HFFc6 (cell line): ENCODE measurements at regions not wholly inside any gene's neighbourhood (a gene's known extent, or its start where the extent isn't known, plus 50 kb on each side); places are given as distances from the start of the nearest gene placed in this dataset.

Experiments used
- DNase-seq: peaks from one replicate; pipeline ENCODE4 v3.0.0-alpha.2; 2018
- H3K27ac Mint-ChIP-seq: 2 replicates; pipeline ENCODE4 v1.8.0; 2020; ENCODE audit warnings: mild to moderate bottlenecking, mixed read lengths
- H3K27me3 Mint-ChIP-seq: 2 replicates; pipeline ENCODE4 v1.8.0; 2021; ENCODE audit warnings: mild to moderate bottlenecking, moderate library complexity, mixed read lengths; ENCODE audit not compliant: insufficient read depth
- H3K36me3 Mint-ChIP-seq: 2 replicates; pipeline ENCODE4 v1.8.0; 2021; ENCODE audit warnings: low read depth, mixed read lengths
- H3K4me1 Mint-ChIP-seq: 2 replicates; pipeline ENCODE4 v1.8.0; 2020; ENCODE audit warnings: low read depth, mixed read lengths
- H3K4me3 Mint-ChIP-seq: 2 replicates; pipeline ENCODE4 v1.8.0; 2020; ENCODE audit warnings: mild to moderate bottlenecking, moderate library complexity, mixed read lengths
- H3K9me3 Mint-ChIP-seq: 2 replicates; pipeline ENCODE4 v1.8.0; 2020; ENCODE audit warnings: mild to moderate bottlenecking, mixed read lengths
- TF ChIP-seq, protein P1 (sequence below): fragments of 200-600 bp; sonication (generic); IDR thresholded peaks from 2 replicates; pipeline ENCODE4 v1.5.0; 2021; ENCODE audit warnings: antibody characterized with exemption, mild to moderate bottlenecking

DNA sequence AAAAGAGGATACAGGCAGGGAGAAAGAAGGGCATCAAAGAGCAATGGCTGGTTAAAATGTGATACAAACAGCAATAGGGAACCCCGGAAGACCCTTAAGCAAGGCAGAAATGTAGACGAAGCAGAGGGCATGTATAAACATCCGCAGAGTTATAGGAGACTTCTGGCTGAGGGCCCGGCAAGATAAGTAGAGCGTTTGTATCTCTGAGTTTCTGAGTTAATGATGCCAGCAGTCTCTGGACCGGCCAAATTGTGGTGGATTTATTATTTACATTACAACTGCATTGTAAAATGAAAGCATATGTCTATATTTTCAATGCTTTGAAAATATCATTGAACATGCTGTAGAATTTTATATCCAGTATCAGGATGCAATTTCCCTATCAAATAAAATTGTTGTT lies 148.0 kb upstream of the KCTD1 start:
- no peak for DNase-seq
- Mint-ChIP-seq H3K4me1 (no peaks in the 10 kb centered on the region), H3K36me3 (no peaks in the 10 kb centered on the region), H3K4me3 (no peak overlapping the region), H3K9me3 (peaks cover 6% of the 10 kb centered on the region; the same call in 1 of the 2 replicates), H3K27ac (no peak overlapping the region), H3K27me3 (peaks cover 2% of the 10 kb centered on the region; the same call in 1 of the 2 replicates)
- TF ChIP-seq, protein P1, sequence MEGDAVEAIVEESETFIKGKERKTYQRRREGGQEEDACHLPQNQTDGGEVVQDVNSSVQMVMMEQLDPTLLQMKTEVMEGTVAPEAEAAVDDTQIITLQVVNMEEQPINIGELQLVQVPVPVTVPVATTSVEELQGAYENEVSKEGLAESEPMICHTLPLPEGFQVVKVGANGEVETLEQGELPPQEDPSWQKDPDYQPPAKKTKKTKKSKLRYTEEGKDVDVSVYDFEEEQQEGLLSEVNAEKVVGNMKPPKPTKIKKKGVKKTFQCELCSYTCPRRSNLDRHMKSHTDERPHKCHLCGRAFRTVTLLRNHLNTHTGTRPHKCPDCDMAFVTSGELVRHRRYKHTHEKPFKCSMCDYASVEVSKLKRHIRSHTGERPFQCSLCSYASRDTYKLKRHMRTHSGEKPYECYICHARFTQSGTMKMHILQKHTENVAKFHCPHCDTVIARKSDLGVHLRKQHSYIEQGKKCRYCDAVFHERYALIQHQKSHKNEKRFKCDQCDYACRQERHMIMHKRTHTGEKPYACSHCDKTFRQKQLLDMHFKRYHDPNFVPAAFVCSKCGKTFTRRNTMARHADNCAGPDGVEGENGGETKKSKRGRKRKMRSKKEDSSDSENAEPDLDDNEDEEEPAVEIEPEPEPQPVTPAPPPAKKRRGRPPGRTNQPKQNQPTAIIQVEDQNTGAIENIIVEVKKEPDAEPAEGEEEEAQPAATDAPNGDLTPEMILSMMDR: no peak

DNA sequence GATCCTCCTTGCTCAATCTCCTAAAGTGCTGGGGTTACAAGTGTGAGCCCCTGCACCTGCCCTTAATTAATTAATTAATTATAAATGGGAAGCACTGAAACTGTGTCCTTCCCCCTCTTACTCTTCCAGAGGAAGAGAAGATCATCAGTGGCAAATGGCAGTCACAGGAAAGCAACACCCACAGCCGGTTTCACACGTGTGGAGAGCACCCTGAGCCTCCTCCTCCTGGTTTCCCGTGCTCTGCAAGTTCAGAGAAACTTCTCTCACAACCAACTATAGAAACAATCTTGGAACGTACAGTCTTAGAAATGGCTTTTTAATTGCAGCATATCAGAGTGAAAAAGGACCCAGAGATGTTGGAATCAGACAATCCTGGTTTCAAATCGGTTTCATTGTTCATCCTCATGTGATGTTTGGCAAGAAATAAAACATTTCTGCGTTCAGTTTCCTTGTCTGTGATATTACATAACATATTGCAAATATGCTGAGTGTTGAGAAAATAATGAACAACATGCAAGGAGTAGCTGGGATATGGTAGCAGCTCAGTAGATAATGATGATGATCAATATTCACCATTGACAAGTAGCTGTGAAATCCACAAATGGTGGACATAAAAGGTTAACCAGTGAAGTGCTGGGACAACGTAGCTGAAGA lies 141.0 kb upstream of the KCTD1 start:
- no peak overlapping the region for H3K27ac Mint-ChIP-seq
- H3K27me3 Mint-ChIP-seq: peaks cover 8% of the 10 kb centered on the region; the same call in 1 of the 2 replicates
- no peaks in the 10 kb centered on the region for H3K36me3 Mint-ChIP-seq
- H3K9me3 Mint-ChIP-seq: no peaks in the 10 kb centered on the region
- DNase-seq: no peak
- TF ChIP-seq, protein P1: no peak
- H3K4me1 Mint-ChIP-seq: no peaks in the 10 kb centered on the region
- no peak overlapping the region for H3K4me3 Mint-ChIP-seq

DNA sequence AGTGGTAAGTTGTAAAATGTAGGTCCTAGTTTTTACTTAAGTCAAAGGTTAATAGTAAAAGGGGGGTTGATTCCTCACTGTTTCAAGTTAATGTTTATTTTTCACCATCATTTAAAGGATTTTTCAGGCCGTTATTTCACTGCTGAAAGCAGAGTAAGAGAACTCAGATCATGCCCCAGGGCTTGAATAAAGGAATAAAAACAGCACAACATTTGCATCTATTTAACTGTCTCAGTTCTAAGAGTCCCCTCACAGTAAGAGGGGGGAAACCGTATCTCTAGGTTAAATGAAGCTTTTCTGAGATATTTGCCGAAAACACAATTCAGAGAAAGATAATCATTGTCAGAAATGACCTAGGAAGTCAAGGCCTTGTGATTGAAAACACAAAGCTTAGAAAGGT lies 138.2 kb upstream of the KCTD1 start:
- TF ChIP-seq, protein P1: no peak
- H3K27me3 Mint-ChIP-seq: peaks cover 7% of the 10 kb centered on the region
- no peaks in the 10 kb centered on the region for H3K36me3 Mint-ChIP-seq
- no peaks in the 10 kb centered on the region for H3K4me1 Mint-ChIP-seq
- H3K4me3 Mint-ChIP-seq: no peak overlapping the region
- no peaks in the 10 kb centered on the region for H3K9me3 Mint-ChIP-seq
- no peak for DNase-seq
- no peak overlapping the region for H3K27ac Mint-ChIP-seq

DNA sequence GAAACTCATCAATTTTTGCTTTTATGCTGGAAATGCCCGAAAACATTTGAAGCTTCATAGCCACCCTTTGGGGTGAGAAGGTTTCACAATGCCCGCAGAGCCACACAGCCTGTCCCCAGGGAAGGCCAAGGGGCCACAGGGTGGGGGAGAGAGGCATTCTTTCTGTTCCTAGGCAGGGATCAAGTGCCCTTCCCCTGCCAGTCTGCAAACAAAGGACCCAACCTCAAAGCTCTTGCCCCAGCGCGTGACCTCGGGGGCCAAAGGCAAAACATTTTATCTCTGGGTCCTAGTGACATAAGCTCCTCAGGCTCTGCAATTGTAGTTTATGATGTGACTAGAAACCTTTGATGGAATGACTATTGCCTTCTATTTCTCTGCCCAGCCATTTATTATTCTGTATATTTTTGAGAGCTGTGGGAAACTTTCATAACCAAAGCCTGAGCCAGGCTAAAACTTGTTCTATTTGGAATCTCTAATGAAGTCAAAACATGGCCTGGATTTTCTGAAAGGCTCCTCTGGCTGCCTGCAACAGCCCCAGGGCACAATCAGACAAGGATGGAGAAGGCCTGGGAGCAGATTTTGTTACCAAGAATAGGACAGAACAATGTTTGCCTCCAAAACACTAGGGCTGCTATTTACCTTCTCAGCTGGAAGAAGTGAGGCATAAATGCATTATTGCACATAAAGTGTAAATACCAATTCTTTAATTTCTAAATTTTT lies 137.2 kb upstream of the KCTD1 start:
- H3K36me3 Mint-ChIP-seq: no peaks in the 10 kb centered on the region
- H3K27me3 Mint-ChIP-seq: peaks cover 6% of the 10 kb centered on the region
- no peak overlapping the region for H3K4me3 Mint-ChIP-seq
- no peak for DNase-seq
- H3K4me1 Mint-ChIP-seq: no peaks in the 10 kb centered on the region
- TF ChIP-seq, protein P1: no peak
- H3K9me3 Mint-ChIP-seq: no peaks in the 10 kb centered on the region
- no peak overlapping the region for H3K27ac Mint-ChIP-seq

DNA sequence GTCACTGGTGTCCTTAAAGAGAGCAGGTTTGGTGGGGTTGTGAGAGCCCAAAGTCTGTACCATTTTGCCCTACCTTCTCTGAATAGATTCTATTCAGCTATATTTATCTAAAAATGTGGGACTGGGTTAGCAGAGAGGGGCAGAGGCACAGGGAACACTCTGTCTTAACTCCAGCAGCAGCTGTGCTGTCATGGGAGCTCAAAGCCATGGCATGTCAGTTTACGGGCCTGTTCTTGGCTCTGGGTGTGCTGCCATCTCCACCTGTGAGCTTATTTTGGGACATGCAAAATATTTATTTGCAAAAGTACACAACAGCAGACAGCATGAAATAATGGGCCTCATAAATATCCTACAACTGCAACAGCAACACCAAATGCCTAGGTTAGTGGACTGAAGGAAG lies 129.6 kb upstream of the KCTD1 start:
- Mint-ChIP-seq H3K4me1 (no peaks in the 10 kb centered on the region), H3K27ac (no peak overlapping the region), H3K36me3 (no peaks in the 10 kb centered on the region), H3K27me3 (peaks cover 8% of the 10 kb centered on the region), H3K4me3 (no peak overlapping the region), H3K9me3 (no peaks in the 10 kb centered on the region)
- TF ChIP-seq, protein P1: no peak
- no peak for DNase-seq
